H1 (cell line): ENCODE measurements at regions not wholly inside any gene's neighbourhood (a gene's known extent, or its start where the extent isn't known, plus 50 kb on each side); places are given as distances from the start of the nearest gene placed in this dataset.

Experiments used
- CTCF ChIA-PET: fragments of 300-600 bp; sonication (Branson Sonifier 250); formaldehyde crosslinking; loops from one replicate; lab custom pipeline; 2021; ENCODE audit not compliant: partially characterized antibody; lab: Charles Lee
- POLR2A ChIA-PET: fragments of 300-600 bp; sonication (Branson Sonifier 250); formaldehyde crosslinking; loops from one replicate; lab custom pipeline; 2021; ENCODE audit warnings: inconsistent platforms; ENCODE audit not compliant: partially characterized antibody; lab: Charles Lee
- DNase-seq, 2 experiments: peaks; one replicate each; pipeline versions ENCODE4 v3.0.0 to v3.0.0-alpha.2; 2010 to 2022; ENCODE audit warnings: low spot score in 2 of 2, low read depth in 1 of 2, mixed read lengths in 1 of 2
- FAIRE-seq: peaks from 2 replicates; lab custom pipeline; 2011; peaks lifted over from hg19 to GRCh38; lab: Jason Lieb, UNC
- H2AFZ ChIP-seq: 2 replicates; pipeline ENCODE4 v1.8.1; 2012; ENCODE audit warnings: low read length, inconsistent platforms
- H2AK5ac ChIP-seq: 2 replicates; pipeline ENCODE4 v1.6.1; 2013; ENCODE audit warnings: low read depth, low read length
- H2BK120ac ChIP-seq: replicated peaks from 2 replicates; pipeline ENCODE3; 2013; ENCODE audit warnings: low read depth, low read length, inconsistent platforms
- H2BK12ac ChIP-seq: 2 replicates; pipeline ENCODE4 v1.6.1; 2013; ENCODE audit warnings: low read depth, low read length
- H2BK15ac ChIP-seq: 2 replicates; pipeline ENCODE4 v1.6.1; 2013; ENCODE audit warnings: low read length
- H2BK20ac ChIP-seq: 2 replicates; pipeline ENCODE4 v1.6.1; 2013; ENCODE audit warnings: low read length
- H2BK5ac ChIP-seq: 2 replicates; pipeline ENCODE4 v1.6.1; 2013; ENCODE audit warnings: low read depth, low read length
- H3K14ac ChIP-seq: 2 replicates; pipeline ENCODE4 v1.6.1; 2013; ENCODE audit warnings: inconsistent platforms; ENCODE audit not compliant: insufficient read length
- H3K18ac ChIP-seq: 2 replicates; pipeline ENCODE4 v1.6.1; 2013; ENCODE audit warnings: low read length; ENCODE audit errors: extremely low read depth
- H3K23ac ChIP-seq: 2 replicates; pipeline ENCODE4 v1.6.1; 2013; ENCODE audit warnings: inconsistent platforms; ENCODE audit not compliant: insufficient read length
- H3K23me2 ChIP-seq: 2 replicates; pipeline ENCODE4 v1.6.1; 2013; ENCODE audit warnings: low read depth, low read length
- H3K27ac ChIP-seq: 2 replicates; pipeline ENCODE4 v1.6.1; 2011; ENCODE audit warnings: low read depth, low read length, inconsistent platforms
- H3K27me3 ChIP-seq, 4 experiments: replicated peaks in 1 of 4; 1 replicate in 1 of 4; 2 replicates in 3 of 4; pipeline versions ENCODE4 v1.6.1 to v1.8.1; 2011 to 2013; ENCODE audit warnings: low read length in 3 of 4, mild to moderate bottlenecking in 3 of 4, inconsistent platforms in 2 of 4, mixed read lengths in 2 of 4, moderate library complexity in 1 of 4; ENCODE audit not compliant: control insufficient read depth in 3 of 4, insufficient read depth in 3 of 4; ENCODE audit errors: extremely low read depth in 1 of 4
- H3K36me3 ChIP-seq, 4 experiments: 2 replicates each; pipeline versions ENCODE4 v1.6.1 to v1.8.1; 2011 to 2013; ENCODE audit warnings: mild to moderate bottlenecking in 4 of 4, low read length in 3 of 4, moderate library complexity in 2 of 4, control low read depth in 1 of 4, inconsistent platforms in 1 of 4; ENCODE audit not compliant: insufficient read depth in 4 of 4, control insufficient read depth in 2 of 4
- H3K4ac ChIP-seq: replicated peaks from 2 replicates; pipeline ENCODE3; 2013; ENCODE audit warnings: low read length, low read depth, mixed read lengths, inconsistent platforms; ENCODE audit not compliant: insufficient read length
- H3K4me1 ChIP-seq, 4 experiments: replicated peaks in 1 of 4; 1 replicate in 1 of 4; 2 replicates in 3 of 4; pipeline versions ENCODE4 v1.6.1 to v1.8.1; 2011 to 2013; ENCODE audit warnings: low read length in 3 of 4, inconsistent platforms in 2 of 4, mixed read lengths in 1 of 4; ENCODE audit not compliant: insufficient read depth in 4 of 4, control insufficient read depth in 3 of 4
- H3K4me2 ChIP-seq, 2 experiments: 2 replicates each; pipeline versions ENCODE4 v1.6.1 to v1.8.1; 2011 to 2013; ENCODE audit warnings: low read depth in 2 of 2, low read length in 2 of 2, control low read depth in 1 of 2, inconsistent platforms in 1 of 2, mild to moderate bottlenecking in 1 of 2; ENCODE audit not compliant: insufficient read depth in 1 of 2
- H3K4me3 ChIP-seq, 4 experiments: fragments of 200-600, 300-600 bp in 1 of 4; sonication (generic), shearing (Covaris generic), sonication (Bioruptor Twin) in 1 of 4; 2 replicates each; pipeline versions ENCODE4 v1.5.1 to v1.8.1; 2011 to 2016; ENCODE audit warnings: low read length in 4 of 4, low read depth in 3 of 4, control low read depth in 2 of 4, inconsistent platforms in 2 of 4, mild to moderate bottlenecking in 2 of 4, mixed read lengths in 1 of 4, moderate library complexity in 1 of 4; ENCODE audit not compliant: insufficient read depth in 2 of 4; ENCODE audit errors: extremely low read depth in 1 of 4
- H3K56ac ChIP-seq: replicated peaks from 2 replicates; pipeline ENCODE3; 2013; ENCODE audit warnings: low read depth, mild to moderate bottlenecking, mixed read lengths, low read length, inconsistent platforms; ENCODE audit not compliant: insufficient read length
- H3K79me1 ChIP-seq: 2 replicates; pipeline ENCODE4 v1.6.1; 2013; ENCODE audit warnings: low read depth, low read length, control low read depth
- H3K79me2 ChIP-seq, 2 experiments: 2 replicates each; pipeline versions ENCODE4 v1.6.1 to v1.8.1; 2012 to 2013; ENCODE audit warnings: low read length in 2 of 2, mild to moderate bottlenecking in 2 of 2, inconsistent platforms in 1 of 2; ENCODE audit not compliant: insufficient read depth in 2 of 2, control insufficient read depth in 1 of 2
- H3K9ac ChIP-seq, 4 experiments: replicated peaks in 1 of 4; 1 replicate in 1 of 4; 2 replicates in 3 of 4; pipeline versions ENCODE4 v1.6.1 to v1.8.1; 2011 to 2013; ENCODE audit warnings: low read depth in 3 of 4, low read length in 3 of 4, control low read depth in 2 of 4, mild to moderate bottlenecking in 2 of 4, moderate library complexity in 2 of 4, inconsistent platforms in 1 of 4; ENCODE audit errors: extremely low read depth in 1 of 4
- H3K9me3 ChIP-seq, 2 experiments: 2 replicates each; pipeline versions ENCODE4 v1.6.1 to v1.8.1; 2012 to 2013; ENCODE audit warnings: mild to moderate bottlenecking in 2 of 2, moderate library complexity in 2 of 2, control low read depth in 1 of 2, inconsistent platforms in 1 of 2, low read depth in 1 of 2, low read length in 1 of 2, mixed read lengths in 1 of 2; ENCODE audit not compliant: insufficient read depth in 2 of 2
- H4K20me1 ChIP-seq, 2 experiments: replicated peaks in 1 of 2; 2 replicates each; pipeline versions ENCODE3 to v1.8.1; 2011 to 2013; ENCODE audit warnings: inconsistent platforms in 2 of 2, low read length in 2 of 2, mild to moderate bottlenecking in 1 of 2; ENCODE audit not compliant: insufficient read depth in 2 of 2, control insufficient read depth in 1 of 2
- H4K5ac ChIP-seq: 2 replicates; pipeline ENCODE4 v1.6.1; 2013; ENCODE audit warnings: low read length, low read depth, mixed read lengths, inconsistent platforms; ENCODE audit not compliant: insufficient read length
- H4K8ac ChIP-seq: 2 replicates; pipeline ENCODE4 v1.8.0; 2013; ENCODE audit warnings: mild to moderate bottlenecking, moderate library complexity, low read length, inconsistent platforms; ENCODE audit not compliant: insufficient read depth; ENCODE audit errors: extremely low read depth
- H4K91ac ChIP-seq: replicated peaks from 2 replicates; pipeline ENCODE3; 2013; ENCODE audit warnings: low read length, mixed read lengths, inconsistent platforms; ENCODE audit not compliant: insufficient read length
- CREB1 ChIP-seq: IDR thresholded peaks from 2 replicates; pipeline ENCODE4 v1.6.1; 2012; ENCODE audit warnings: inconsistent platforms
- CTCF ChIP-seq, 3 experiments: IDR thresholded peaks; 1 replicate in 2 of 3; 2 replicates in 1 of 3; pipeline versions ENCODE4 v1.5.1 to v1.6.1; 2011; ENCODE audit warnings: low read length in 3 of 3, mild to moderate bottlenecking in 3 of 3, inconsistent platforms in 2 of 3, low read depth in 1 of 3, moderate library complexity in 1 of 3; ENCODE audit not compliant: insufficient read depth in 1 of 3; ENCODE audit errors: control extremely low read depth in 1 of 3
- GABPA ChIP-seq: IDR thresholded peaks from 2 replicates; pipeline ENCODE4 v1.6.1; 2011; ENCODE audit warnings: mild to moderate bottlenecking, low read length, moderate library complexity, borderline replicate concordance; ENCODE audit not compliant: insufficient read depth
- KDM1A ChIP-seq: fragments of 200-600, 300-600 bp; sonication (generic); IDR thresholded peaks from 2 replicates; pipeline ENCODE4 v1.7.1; 2016; ENCODE audit warnings: mild to moderate bottlenecking, low read length, borderline replicate concordance
- MAX ChIP-seq: IDR thresholded peaks from 2 replicates; pipeline ENCODE4 v1.6.1; 2012; ENCODE audit warnings: inconsistent platforms
- RAD21 ChIP-seq, 2 experiments: IDR thresholded peaks in 1 of 2; conservative IDR thresholded peaks in 1 of 2; 2 replicates each; pipeline ENCODE4 v1.6.1; 2011; ENCODE audit warnings: low read depth in 2 of 2, low read length in 2 of 2, improper control_type of control experiment in 1 of 2, inconsistent platforms in 1 of 2, mild to moderate bottlenecking in 1 of 2, moderate library complexity in 1 of 2
- SUZ12 ChIP-seq: fragments of 200-600 bp; sonication (generic); IDR thresholded peaks from 2 replicates; pipeline ENCODE4 v1.6.1; 2012; ENCODE audit warnings: mild to moderate bottlenecking, inconsistent platforms, low read length, moderate library complexity, mixed read lengths
- TEAD4 ChIP-seq: IDR thresholded peaks from 2 replicates; pipeline ENCODE4 v1.6.1; 2012; ENCODE audit warnings: low read depth, low read length, inconsistent platforms, mixed read lengths
- YY1 ChIP-seq: IDR thresholded peaks from 2 replicates; pipeline ENCODE4 v1.6.1; 2011; ENCODE audit warnings: low read depth, mild to moderate bottlenecking, low read length
- WGBS, 2 experiments: shearing (Covaris generic) in 1 of 2; methylation state at CpG; one replicate each; pipeline versions ENCODE4 v1.1.6 to v1.1.7; 2013 to 2015; ENCODE audit warnings: low lambda C conversion rate in 2 of 2, mixed read lengths in 2 of 2, inconsistent platforms in 1 of 2, low coverage in 1 of 2, missing lambda C conversion rate in 1 of 2; ENCODE audit not compliant: insufficient replicate concordance in 2 of 2, insufficient coverage in 1 of 2, insufficient read length in 1 of 2; ENCODE audit errors: extremely low coverage in 1 of 2, missing lambda C conversion rate in 1 of 2; 5-methylcytosine and 5-hydroxymethylcytosine counted together

GRCh38 chr16:86044241-86044671 lies 145.3 kb downstream of the IRF8 start:
- Histone ChIP-seq H3K9ac (no peak overlapping the region; a peak in 1 of 7 replicates), H2BK20ac (no peak overlapping the region), H2BK120ac (no peak overlapping the region), H4K20me1 (peaks cover 0 to 3% of the 10 kb centered on the region in 2 experiments), H3K56ac (no peak overlapping the region), H3K79me1 (no peaks in the 10 kb centered on the region), H3K14ac (no peak overlapping the region), H4K8ac (peak overlapping the region; percentile 84; the same call in 1 of the 2 replicates), H3K79me2 (no peaks in the 10 kb centered on the region), H4K91ac (no peak overlapping the region), H3K36me3 (no peaks in the 10 kb centered on the region), H2BK15ac (no peak overlapping the region), H3K23ac (no peak overlapping the region), H2AK5ac (no peak overlapping the region), H3K27ac (no peak overlapping the region), H3K4me3 (no peak overlapping the region), H2BK12ac (no peak overlapping the region), H3K4me2 (no peak overlapping the region), H4K5ac (no peak overlapping the region), H3K4ac (no peak overlapping the region), H3K27me3 (no peaks in the 10 kb centered on the region; a peak in 1 of 7 replicates), H3K18ac (no peak overlapping the region), H2BK5ac (no peak overlapping the region)
- CTCF ChIA-PET: interaction anchor here (0.7 to 9.2 kb wide), 38 partner anchors 9 to 1376 kb away, joined by 3 to 84 read pairs (median 4); no protein-coding TSS in a partner anchor
- 40% methylated on average over 11 of the region's 11 CpGs; no CpG with 5 or more reads in 1 of the 2 experiments for WGBS, 2 experiments
- POLR2A ChIA-PET: interaction anchor here (1.0 kb wide), 1 partner anchor 18 kb away, joined by 3 read pairs; no protein-coding TSS in a partner anchor
- no peak for FAIRE-seq
- peak; percentile 59; the same call in 1 of the 2 replicates for TF ChIP-seq GABPA
- TF ChIP-seq TEAD4: 0 out of 2 replicates have a peak, but pooled peaks have one; percentile 24
- TF ChIP-seq CTCF (IDR thresholded peaks at IDR 0.05; ENCODE audit: control extremely low read depth in 1 of 3, insufficient read depth in 1 of 3, low read depth in 1 of 3, low read length in 3 of 3): peak; percentile 87 to 97 (median 94)
- peak; percentile 84 for TF ChIP-seq YY1
- peak; percentile 25; the same call in 1 of the 2 replicates for TF ChIP-seq CREB1
- peak; percentile 71 for TF ChIP-seq MAX
- TF ChIP-seq RAD21 (IDR thresholded peaks at IDR 0.05 in 1 of 2, conservative IDR thresholded peaks at IDR 0.05 in 1 of 2; ENCODE audit: low read depth in 2 of 2, low read length in 2 of 2): peak; percentile 71 to 78
- TF ChIP-seq KDM1A: no peak
- no peak for TF ChIP-seq SUZ12
- TF ChIP-seq, all 59 proteins: peak for 7
- peaks cover 0 to 1% (median 0%) of the 10 kb centered on the region in 4 experiments; a peak in 1 of 7 replicates for H3K4me1 ChIP-seq
- H3K9me3 ChIP-seq: no peaks in the 10 kb centered on the region
- H3K23me2 ChIP-seq: no peaks in the 10 kb centered on the region
- peak; percentile 46 to 93 for DNase-seq
- H2AFZ ChIP-seq: peak overlapping the region; percentile 63
